ENCODE measurements at regions not wholly inside any gene's neighbourhood (a gene's known extent, or its start where the extent isn't known, plus 50 kb on each side); places are given as distances from the start of the nearest gene placed in this dataset.

DNA sequence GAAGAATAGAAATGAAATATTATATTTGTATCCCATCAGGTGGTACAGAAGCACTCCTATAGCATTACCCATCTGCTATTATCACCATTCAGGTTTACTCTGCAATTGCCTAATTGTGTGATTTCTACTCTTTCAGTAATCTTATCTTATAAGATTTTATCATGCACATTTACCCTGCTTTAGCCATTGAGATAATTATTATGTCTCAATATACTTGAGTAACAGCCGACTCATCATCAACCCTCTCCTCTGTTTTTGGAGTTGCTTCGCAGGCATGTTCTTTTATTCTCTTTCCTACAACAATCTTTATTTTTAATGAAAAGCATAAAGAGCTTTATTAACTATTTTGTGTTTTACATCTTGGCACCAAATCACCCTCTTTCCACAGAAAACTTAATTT is 419.9 kb downstream of the LRIG3 start:
- DNase-seq: no peak

DNA sequence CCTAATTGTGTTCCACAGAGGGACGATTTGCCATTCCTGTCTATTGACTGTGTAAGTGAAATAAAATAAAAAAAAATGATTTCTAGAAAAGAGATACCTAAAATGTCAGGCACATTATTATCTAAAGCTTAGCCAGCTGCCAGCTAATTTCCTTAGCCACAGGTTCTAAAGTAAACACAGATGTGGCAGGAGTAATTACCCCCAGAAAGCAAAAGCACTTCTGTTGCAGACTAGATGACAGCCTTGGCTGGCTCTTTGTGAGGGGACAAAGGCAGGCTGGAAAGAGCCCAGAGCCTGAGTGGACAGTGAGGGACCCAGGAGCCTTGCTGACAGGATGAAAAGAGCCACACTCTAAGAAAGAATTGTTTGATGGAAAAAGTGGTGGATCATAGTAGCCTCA is 418.1 kb downstream of the LRIG3 start:
- no peak for DNase-seq

DNA sequence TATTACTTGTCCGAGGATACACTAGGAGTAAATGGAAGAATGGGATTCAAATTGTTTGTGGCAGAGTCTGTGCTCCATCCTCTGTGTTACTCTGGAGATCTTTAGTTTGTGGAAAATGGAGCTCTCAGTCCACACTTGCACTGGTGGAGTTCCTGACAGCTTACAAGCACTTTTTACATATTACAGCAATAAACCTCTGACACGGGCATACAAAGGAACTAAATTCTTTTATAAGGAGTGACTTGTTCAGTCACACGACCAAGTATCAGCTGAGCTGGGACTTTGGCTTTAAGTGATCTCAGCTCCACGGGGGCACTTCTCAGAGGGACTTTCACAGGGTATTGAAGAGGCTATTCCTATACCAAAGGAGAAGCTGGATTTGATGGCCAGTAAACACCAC is 417.5 kb downstream of the LRIG3 start:
- no peak for DNase-seq

DNA sequence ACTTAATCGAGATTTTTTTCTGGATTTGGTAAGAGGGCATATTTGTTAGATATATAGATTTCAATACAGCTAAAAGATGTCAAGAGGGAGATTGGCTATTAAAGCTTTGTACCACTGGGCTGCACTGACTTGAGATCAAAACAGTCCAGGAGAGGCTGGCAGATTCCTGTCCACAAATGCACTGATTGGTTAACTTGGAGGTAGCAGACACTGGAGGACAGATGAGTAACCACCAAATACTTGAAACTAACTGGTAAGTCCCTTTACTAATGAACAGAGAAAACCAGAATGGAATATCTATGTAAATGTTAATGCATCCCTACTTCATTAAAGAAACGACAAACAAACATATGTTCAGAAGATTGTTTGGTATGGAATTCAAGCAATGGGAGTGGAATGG is 416.6 kb downstream of the LRIG3 start:
- no peak for DNase-seq

DNA sequence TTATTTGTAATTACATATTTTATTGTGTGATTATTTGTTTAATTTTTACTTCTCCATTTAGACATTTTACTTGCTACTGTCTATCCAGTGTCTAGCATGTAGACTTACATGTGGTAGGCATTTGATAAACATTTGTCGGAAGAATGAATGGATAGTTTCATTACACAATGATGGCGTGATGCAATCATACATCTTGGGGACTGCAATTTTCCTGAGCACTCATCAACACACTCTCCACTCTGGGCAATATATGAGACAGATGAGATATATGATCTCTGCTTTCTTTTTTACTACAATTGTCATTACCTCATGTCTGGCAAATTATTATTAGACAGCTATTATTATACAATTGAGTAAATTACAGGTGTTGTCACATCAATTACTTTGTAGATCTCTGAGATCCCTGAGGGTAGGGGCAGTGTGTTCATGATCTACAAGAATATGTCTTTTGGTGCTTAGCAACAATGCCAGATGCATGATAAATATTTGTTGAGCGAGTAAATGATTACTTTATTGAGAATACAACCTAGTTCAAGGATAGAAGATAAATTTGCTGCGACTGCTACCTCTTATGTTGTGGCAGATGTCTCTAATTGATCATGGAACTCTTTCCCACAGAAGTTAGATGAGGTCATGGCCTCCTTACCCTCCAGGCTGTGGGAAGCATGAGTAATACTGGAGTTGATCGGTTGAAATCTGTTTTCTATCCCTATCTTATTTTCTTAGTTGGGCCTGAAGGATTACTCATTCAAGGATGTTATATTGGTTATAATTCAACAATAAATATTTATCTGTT is 416.0 kb downstream of the LRIG3 start:
- DNase-seq: no peak

DNA sequence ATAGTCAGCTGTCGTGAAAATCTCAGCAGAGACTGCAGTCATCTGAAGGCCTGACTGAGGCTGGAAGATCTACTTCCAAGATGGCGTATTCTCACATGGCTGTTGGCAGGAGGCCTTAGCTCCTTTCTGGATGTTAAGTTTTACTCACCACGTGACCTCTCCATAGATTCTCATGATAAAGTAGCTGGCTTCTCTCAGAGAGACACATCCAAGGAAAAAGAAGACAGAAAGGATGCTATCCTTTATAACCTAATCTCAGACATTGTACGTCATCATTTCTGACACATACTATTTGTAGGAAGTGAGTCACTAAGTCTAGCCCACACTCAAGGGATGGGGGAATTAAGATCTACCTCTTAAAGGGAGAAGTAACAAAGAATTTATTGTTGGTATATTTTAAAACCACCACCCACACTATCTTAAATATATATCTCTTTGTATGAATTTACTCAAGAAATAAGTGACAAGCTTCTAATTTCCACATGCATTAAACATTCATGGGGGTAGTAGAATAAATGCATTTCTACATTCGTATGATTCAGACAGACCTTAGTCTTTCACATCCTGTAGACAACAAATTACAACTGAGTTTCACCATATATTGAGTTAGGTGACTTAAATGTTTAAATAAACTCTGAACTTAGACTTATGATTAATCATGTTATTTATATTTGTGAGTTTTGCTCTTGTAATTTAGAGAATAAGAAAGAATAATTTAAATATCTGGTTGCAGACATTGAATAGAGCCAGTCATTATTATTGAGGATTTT is 411.0 kb downstream of the LRIG3 start:
- no peak for DNase-seq

DNA sequence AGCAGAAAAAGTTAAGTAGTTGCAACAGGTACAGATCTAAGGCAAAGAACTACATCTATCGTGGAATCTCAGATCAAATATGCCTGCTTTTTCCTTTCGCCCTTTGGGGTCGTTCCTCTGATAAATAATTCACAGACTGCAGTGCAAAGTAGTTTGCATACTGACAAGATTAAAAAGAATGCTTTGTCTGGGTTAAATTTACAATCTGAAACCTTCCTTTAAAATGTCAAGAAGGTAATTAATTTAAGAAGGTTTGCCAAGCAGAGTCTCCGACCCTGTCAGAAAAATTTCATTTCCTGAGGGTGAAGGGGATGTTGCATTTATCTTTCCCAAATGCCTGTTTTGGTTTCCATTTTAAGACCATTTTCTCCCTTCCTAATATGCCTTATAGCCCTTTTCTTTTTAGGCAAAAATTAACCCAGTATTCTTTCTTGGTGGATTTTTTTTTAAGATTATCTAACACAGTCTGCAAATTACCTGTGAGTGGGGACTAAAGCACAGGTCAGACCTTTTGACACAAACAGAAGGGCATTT is 406.9 kb downstream of the LRIG3 start:
- no peak for DNase-seq

DNA sequence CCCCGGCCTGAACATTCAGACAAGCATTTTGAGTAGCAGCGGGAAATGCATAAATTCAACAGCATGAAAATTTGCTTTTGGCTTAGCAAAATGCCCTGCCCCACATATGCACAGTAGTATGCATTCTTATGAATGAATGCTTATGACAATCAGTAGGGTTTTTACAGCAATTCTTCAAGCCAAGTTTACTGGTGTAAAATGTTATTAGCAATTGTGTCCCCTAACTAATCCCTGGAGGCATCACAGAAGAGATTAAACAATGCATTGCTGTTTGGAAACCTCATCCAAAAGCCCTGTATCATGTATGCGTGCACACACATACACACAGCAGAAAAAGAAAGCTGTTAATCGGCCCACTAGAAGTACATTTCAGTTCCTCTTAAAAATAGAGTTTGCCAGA is 406.5 kb downstream of the LRIG3 start:
- DNase-seq: no peak

DNA sequence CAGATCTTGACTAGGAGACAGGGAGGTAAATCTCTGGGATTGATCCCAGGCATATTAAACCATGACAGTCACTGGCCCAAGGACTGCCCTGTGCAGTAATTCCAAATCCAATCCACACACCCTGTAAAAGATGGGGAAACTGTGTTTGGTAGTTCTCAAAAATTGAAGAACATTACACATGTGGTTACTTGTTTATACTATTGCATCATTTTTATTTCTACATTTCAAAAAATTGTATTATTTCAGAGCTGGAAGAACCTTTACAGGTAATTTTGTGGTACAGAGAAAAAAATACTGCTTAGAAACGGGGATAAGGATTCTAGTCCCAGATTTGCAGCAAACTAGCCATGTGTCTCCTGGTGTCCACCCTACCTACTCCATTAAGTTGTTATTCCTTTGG is 400.5 kb downstream of the LRIG3 start:
- DNase-seq: no peak

DNA sequence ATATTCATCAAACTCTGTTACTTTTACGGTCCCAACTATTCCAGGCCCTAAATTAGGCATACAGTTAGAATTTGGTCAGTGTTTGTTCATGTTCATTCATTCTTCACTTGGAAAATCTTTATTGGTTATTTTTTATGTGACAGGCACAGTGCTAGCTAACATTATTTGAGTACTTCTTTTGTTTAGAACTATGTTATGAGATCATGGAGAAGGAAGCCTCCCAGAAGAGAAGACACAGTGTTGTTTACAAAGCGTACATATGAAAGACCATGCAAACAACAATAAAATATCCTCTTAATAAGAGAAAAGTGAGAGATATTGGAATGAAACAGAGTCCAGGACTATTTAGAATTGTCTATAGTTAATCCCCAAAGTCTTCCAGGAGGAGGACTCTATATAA is 399.2 kb downstream of the LRIG3 start:
- DNase-seq: no peak

DNA sequence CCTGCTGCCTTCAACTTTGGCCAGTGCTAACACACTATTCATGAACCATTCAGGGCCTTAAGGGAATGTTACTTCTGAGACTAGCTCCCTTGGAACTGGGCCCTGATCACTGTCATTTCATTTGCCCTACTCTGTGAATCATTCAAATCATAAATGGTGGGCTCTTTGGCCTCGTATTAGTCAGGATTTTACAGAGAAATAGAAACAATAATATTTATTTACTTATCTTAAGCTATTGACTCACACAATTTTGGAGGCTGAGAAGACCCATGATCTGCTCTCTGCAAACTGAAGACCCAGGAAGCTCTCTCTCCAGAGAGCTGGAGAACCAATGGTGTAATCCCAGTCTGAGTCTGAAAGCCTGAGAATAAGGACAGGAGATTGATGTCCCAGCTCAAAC is 398.5 kb downstream of the LRIG3 start:
- DNase-seq: no peak

DNA sequence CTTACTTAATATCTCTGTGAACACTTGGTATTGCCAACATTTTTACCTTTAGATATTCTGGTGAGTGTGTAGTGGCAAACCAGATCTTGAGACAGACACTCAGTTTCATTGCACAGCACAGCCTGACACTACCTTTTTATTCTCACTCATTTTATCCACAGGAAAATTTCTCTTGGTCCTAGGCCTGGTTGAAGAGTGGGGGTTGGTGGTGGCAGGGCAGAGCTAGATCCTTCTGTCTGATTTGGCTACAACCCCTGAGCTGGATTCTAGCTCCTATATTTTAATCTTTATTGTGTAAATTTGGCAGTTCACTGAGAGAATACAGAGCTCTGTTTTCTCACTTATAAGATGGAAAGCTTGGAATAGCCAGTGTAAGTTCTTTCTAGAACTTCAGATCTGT is 396.9 kb downstream of the LRIG3 start:
- no peak for DNase-seq

DNA sequence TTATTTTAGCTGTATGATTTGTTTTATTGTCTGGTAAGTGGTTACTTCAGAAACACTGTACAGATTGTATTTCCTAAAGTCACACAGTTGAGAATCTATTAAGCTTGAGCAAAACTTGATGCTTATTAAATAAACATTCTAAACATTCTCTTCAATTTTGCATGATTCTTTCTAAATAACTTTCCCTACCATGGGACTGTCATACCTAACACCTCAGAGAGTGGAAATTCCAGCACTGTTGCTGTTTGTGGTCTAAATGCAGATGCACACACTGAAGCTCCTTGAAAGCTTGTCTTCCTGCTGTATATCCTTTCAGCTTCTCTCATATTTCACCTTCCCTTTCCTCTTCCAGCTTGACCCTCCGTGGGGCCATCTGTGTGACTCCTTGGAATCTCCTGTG is 392.0 kb downstream of the LRIG3 start:
- DNase-seq: no peak

DNA sequence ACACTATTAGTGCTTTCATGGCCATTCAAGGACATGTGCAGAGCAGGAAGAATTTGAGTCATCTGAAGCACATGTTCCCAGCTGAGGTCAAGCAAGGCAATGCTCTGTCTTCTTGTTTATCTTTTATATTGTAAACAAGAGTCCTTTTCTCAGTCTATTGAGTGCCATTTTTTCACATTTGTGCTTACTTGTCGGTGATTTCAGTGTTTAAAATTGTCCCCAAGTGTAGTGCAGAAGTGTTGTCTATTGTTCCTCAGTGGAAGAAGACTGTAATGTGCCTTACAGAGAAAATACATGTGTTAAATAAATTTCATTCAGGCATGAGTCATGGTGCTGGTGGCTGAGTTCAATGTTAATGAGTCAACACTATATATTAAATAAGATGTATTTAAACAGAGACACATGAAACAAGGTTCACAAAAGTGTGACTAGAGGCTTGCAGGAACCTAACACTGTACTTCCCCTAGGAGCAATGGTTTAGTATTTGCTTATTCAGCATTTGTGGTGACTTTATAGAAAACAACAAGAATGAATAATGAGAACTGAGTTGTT is 391.1 kb downstream of the LRIG3 start:
- DNase-seq: no peak

DNA sequence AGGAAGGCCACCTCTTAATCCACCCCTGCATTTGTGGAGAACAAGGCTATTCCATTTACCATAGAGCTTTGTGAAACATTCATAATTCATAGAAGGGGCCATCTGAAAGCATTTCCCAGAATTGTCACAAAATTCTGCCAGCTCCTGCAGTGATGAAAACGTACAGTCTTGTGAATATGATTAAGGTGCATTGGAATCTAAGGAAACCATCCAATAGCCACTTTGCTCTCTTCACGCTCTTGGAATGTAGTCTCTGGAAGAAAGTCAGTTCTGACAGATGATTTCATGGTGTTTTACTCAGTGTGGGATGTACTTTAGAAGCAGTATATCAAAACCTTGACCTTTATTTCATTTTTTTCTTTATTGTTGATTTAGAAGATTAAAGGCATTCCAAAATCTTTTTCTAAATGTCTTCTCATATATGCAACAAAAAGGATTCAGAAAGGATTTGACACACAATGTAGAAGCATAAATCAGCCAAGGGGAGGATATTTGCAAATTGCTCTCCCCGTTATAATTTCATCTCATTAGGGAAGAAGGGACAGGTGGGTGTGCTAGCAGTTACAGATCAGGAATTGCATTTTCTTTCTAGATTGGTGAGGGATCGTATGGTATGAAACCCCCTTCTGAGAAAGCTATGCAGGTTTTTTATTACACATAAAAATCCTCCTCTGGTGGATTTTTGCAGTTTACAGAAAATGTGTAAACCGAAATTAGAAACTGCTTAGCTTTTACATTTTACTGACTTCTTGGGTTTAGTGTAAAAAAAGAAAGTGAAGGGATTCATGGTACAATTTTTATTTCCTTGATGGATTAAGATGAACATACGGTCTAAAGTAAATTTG is 390.2 kb downstream of the LRIG3 start:
- peak; percentile 5 for DNase-seq

DNA sequence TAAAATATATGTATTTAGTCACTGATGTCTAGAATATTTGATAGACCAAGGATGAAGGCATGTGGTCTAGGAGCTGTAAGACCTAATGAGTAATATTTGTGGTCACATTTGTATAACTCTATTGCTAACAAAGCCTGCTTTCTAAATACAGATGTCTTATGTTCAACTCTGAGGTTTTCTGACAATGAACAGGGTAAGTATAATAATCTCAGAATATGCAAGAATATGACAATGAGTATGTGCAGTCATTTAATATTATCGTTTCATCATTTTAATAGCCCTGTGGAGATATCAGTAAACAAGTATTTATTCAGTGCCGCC is 389.6 kb downstream of the LRIG3 start:
- DNase-seq: no peak

DNA sequence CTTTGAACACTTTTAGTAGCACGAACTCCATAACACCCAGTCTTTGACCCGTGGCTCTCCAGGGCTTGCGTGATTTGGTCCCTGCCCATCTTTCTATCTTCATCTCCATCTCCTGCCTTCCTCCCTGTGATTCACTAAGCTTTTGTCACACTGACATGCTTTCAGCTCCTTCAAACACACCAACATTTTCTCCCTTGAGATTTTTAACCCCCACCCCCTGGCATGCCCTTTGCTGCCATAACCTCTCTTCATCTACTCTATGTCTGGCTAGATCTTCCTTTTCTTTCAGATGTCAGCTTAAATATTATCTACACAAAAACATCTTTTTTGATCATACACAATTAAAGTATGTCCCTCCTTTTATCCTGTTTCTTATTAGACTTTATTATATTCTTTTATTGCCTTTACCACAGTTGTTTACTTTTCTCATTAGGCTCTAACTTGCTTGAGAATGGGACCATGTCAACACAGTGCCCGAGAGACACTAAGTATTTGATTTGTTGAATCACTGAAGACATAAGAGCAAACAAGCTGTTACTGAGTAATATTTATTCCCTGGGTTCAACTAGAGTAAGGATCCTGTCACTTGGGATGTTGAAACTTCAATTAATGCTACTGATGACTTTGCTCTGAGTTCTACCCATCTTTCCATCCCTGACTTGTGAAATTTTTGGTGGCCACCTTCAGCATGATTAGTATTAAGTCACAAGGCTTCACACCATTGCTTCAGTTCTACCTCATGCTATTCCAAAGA is 387.3 kb downstream of the LRIG3 start:
- DNase-seq: no peak

DNA sequence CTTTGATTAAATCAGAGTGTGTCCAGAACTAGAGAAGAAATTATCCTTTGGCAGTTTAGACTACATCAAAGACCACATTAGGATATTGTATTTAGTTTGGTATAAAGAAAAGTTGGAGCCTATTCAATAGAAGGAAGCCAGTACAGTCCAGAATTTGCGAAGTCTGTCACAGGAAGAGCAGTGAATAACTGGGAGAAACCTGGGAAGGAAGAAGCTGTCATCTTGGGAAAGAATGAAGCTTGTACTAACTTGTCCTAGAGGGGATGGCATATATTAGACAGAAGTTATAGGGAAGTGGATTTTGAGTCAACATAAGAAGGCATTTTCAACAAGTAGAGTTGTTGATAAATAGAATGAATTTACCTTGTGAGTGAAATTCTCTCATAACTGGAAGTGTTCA is 386.7 kb downstream of the LRIG3 start:
- no peak for DNase-seq

DNA sequence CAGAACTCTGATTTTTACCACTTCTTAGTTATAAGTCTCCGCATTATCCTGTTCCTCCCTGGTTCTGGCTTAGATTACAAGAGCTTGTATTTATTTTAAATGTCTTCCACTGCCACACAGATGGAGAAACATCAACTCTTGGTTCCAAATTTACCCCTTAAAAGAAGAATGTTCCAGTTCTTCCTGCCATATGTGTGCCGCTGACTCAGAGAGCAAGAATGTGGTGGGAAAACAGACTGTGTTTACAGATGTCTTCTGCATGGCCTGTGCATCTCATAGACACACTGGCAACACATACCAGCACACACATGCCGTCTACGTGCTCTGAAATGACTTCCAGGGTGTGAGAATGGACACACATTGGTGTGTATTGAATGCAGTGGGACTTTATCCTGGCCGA is 383.0 kb downstream of the LRIG3 start:
- DNase-seq: no peak

DNA sequence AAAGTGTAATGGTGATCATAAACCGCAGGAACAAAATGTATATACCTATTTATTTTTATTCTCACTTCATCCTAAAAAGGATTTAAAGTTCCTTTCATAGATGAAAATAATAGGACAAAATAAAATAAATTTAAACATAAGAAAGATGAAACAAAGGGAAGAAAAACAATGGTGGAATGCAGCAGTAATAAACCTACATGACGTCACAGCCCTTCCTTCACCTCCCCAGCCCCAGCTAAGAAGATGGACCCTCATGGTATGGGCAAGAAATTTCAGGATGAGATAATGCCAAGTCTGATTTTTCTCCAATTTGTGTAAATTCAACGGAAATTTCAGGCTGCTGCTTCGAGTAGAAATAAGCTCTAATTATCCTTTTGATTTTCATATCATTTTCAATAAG is 381.0 kb downstream of the LRIG3 start:
- no peak for DNase-seq

DNA sequence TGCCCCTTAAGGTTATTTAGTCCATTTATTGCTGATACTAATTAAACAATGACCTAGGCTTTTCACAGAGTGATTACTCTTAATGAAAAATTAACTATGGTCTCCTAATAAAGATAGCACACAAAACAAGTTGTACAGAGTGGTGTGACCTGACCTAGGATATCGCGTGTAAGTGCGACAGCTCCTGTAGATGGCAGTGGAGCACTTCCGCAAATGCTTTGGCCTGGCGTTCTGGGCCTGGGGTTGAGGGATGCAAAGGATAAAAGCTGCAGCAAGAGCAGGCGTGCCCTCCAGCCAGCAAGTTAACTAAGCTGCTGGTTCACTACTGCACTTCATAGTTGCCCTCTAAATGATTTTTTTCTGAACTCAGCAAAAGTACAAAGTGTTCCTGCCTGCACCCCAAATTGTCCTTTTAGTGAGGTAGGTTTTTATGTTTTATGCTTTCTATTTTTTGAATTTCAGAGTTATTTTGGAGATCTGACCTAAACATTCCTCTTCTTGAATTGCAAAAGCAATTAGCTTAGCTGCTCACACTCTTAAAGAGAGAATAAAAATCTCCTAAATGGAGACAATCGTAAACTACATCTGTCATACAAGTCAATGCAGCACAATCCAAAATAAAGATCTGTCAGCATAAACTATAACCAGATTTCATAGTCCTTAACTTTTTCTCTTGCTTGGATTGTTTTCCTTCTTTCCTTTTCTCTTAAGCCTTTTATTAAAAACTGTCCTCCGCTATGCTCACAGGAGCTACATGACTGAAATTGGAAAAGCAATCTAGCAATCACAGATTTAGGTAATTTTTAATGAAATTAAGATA is 379.6 kb downstream of the LRIG3 start:
- peak; percentile 85 for DNase-seq

DNA sequence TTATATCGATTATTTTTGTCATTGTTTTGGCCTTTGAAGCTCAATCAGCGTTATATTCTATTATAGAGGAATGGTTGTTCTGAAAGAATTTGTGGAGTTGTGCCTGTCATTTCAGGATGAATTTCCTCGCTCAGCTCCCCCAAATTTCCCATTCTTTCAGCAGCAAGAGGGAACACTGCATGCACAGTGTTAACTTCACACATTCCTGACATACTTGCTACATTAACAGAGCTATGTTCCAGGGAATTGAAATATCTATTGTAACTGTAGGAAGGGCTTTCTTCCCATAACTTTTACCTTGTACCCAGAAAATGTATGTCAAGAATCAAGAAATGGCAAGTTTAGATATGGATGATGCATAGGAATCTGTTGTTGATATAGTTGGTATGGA is 379.0 kb downstream of the LRIG3 start:
- no peak for DNase-seq

Data from OCI-M1 (cell line).